ENCODE measurements at regions not wholly inside any gene's neighbourhood (a gene's known extent, or its start where the extent isn't known, plus 50 kb on each side); places are given as distances from the start of the nearest gene placed in this dataset.

DNA sequence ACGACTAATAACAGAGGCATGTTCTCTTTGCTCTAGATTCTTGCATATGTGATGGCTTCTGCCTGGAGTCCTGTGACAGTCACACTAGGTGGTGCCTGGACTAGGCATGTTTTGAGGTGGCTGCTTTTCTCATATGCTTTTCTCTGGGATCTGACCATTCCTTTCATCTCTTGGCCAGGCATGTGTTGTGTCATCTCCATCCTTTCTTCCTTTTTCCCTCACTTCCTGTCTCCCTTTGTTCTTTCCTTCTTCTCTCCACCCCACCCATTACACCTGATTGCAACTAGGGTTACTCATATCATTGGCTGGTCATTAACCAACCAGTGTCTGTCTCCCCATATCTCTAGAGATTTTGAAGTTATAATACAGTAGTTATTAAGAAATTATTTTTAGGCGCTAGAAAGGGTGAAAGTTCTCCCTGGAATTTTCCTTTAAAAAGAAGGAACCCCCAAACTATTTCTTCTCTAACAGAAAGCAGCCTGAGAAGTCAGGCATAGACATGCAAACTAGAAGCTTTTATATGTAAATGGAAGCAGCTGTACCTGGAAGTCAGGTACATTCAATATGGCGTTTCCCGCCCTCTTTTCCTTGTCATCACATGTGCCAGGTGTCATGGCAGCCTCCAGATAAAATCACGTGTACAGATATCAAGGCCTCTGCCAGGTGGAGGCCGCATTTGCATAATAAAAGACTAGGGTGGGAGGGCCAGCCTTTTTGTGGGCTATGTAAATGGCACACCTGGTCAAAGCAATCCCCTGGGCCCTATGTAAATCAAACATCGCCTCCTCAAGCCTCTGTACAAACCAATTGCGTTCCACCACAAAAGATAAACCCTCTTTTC, 220.4 kb upstream of the MEX3C start:
- peak overlapping the region; percentile 16; the same call in 1 of the 2 replicates for H3K4me2 ChIP-seq (ENCODE audit: low read length)
- ChIA-PET CTCF (ENCODE audit: unreplicated experiment) (no interaction called here), POLR2A (no interaction called here)
- H3K9me2 ChIP-seq (ENCODE audit: insufficient read depth, low read length): no peaks in the 10 kb centered on the region
- peak overlapping the region; percentile 50; the same call in 1 of the 2 replicates for H2AFZ ChIP-seq (ENCODE audit: low read length)
- DNase-seq (ENCODE audit: low spot score): peak; percentile 48
- intact Hi-C loops (cut with micrococcal nuclease; ENCODE audit: unreplicated experiment): no loop called here
- no peaks in the 10 kb centered on the region for H3K9me3 ChIP-seq (ENCODE audit: low read length)
- TF ChIP-seq EZH2phosphoT487 (IDR thresholded peaks at IDR 0.05; ENCODE audit: borderline replicate concordance, low read depth, low read length): no peak
- TF ChIP-seq, protein P1, sequence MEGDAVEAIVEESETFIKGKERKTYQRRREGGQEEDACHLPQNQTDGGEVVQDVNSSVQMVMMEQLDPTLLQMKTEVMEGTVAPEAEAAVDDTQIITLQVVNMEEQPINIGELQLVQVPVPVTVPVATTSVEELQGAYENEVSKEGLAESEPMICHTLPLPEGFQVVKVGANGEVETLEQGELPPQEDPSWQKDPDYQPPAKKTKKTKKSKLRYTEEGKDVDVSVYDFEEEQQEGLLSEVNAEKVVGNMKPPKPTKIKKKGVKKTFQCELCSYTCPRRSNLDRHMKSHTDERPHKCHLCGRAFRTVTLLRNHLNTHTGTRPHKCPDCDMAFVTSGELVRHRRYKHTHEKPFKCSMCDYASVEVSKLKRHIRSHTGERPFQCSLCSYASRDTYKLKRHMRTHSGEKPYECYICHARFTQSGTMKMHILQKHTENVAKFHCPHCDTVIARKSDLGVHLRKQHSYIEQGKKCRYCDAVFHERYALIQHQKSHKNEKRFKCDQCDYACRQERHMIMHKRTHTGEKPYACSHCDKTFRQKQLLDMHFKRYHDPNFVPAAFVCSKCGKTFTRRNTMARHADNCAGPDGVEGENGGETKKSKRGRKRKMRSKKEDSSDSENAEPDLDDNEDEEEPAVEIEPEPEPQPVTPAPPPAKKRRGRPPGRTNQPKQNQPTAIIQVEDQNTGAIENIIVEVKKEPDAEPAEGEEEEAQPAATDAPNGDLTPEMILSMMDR (conservative IDR thresholded peaks at IDR 0.05; ENCODE audit: low read length): no peak
- H3K36me3 ChIP-seq (ENCODE audit: insufficient read depth, low read length): no peaks in the 10 kb centered on the region
- BruUV-seq (replicated peaks): no TSS peak
- H3K4me3 ChIP-seq (ENCODE audit: low read depth, low read length, poor library complexity, severe bottlenecking): peak overlapping the region; percentile 16
- H4K20me1 ChIP-seq (ENCODE audit: insufficient read depth, low read length): no peaks in the 10 kb centered on the region
- H3K4me1 ChIP-seq (ENCODE audit: insufficient read depth, low read length, poor library complexity, severe bottlenecking): peaks cover 15% of the 10 kb centered on the region
- H3K79me2 ChIP-seq (ENCODE audit: insufficient read depth, low read depth, low read length): no peaks in the 10 kb centered on the region
- H3K27ac ChIP-seq (ENCODE audit: low read depth, low read length, poor library complexity, severe bottlenecking): no peak overlapping the region

DNA sequence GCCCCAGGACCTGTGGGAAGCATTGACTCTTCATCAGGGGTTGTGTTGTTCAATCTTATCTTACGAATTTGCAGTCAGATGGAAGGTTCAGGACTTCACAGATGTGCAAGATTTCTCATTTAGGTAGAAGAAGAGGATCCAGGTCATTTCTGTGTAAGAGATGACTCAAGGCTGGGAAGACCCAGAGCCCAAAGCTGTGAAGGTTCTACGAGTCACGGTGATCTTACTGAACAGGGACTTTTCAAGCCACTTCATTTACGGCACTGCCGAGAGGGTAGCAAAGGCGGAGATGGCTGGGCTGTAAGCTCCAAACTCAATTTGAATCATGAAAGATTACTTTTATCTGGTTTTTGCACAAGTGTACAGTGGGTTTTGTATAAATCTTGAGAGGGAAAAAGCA, 228.0 kb upstream of the MEX3C start:
- TF ChIP-seq, protein P1 (conservative IDR thresholded peaks at IDR 0.05; ENCODE audit: low read length): no peak
- TF ChIP-seq EZH2phosphoT487 (IDR thresholded peaks at IDR 0.05; ENCODE audit: borderline replicate concordance, low read depth, low read length): no peak
- POLR2A ChIA-PET: no interaction called here
- intact Hi-C loops (cut with micrococcal nuclease; ENCODE audit: unreplicated experiment): no loop called here
- Histone ChIP-seq H3K27ac (ENCODE audit: low read depth, low read length, poor library complexity, severe bottlenecking) (no peak overlapping the region), H3K36me3 (ENCODE audit: insufficient read depth, low read length) (no peaks in the 10 kb centered on the region), H3K4me3 (ENCODE audit: low read depth, low read length, poor library complexity, severe bottlenecking) (no peak overlapping the region), H3K4me2 (ENCODE audit: low read length) (no peak overlapping the region; the same call in 1 of the 2 replicates), H3K4me1 (ENCODE audit: insufficient read depth, low read length, poor library complexity, severe bottlenecking) (peaks cover 5% of the 10 kb centered on the region), H3K9me3 (ENCODE audit: low read length) (no peaks in the 10 kb centered on the region), H3K79me2 (ENCODE audit: insufficient read depth, low read depth, low read length) (no peaks in the 10 kb centered on the region), H2AFZ (ENCODE audit: low read length) (peak overlapping the region; percentile 87), H3K9me2 (ENCODE audit: insufficient read depth, low read length) (no peaks in the 10 kb centered on the region), H4K20me1 (ENCODE audit: insufficient read depth, low read length) (no peaks in the 10 kb centered on the region)
- DNase-seq (ENCODE audit: low spot score): no peak
- CTCF ChIA-PET (ENCODE audit: unreplicated experiment): no interaction called here
- no TSS peak for BruUV-seq (replicated peaks)

DNA sequence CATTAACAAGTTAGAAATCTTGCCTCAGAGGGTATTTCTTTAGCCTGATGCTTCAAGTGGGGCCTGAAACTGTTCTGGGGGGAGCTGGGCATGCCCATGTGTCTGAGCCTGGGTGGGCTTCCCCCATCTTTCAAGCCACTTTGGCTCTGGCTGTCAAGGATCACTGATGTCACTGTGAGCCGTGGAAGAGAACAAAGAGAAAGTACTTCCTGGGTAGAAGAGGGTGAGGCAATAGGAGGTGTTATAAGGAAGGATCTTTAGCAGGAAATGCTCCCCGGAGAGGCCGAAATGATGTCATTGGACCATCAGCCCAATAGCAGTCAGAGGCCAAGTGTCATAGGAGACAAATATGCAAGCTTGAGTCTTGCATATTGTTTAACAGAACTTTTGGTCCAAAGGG, 228.4 kb upstream of the MEX3C start:
- H3K9me2 ChIP-seq (ENCODE audit: insufficient read depth, low read length): no peaks in the 10 kb centered on the region
- BruUV-seq (replicated peaks): no TSS peak

More for the DNA sequence above, 228.4 kb upstream of the MEX3C start:
- intact Hi-C loops (cut with micrococcal nuclease; ENCODE audit: unreplicated experiment): no loop called here
- CTCF ChIA-PET (ENCODE audit: unreplicated experiment): no interaction called here
- Histone ChIP-seq H3K9me3 (ENCODE audit: low read length) (no peaks in the 10 kb centered on the region), H2AFZ (ENCODE audit: low read length) (peak overlapping the region; percentile 87), H3K4me1 (ENCODE audit: insufficient read depth, low read length, poor library complexity, severe bottlenecking) (peaks cover 5% of the 10 kb centered on the region), H3K4me3 (ENCODE audit: low read depth, low read length, poor library complexity, severe bottlenecking) (no peak overlapping the region), H3K4me2 (ENCODE audit: low read length) (no peak overlapping the region; the same call in 1 of the 2 replicates), H4K20me1 (ENCODE audit: insufficient read depth, low read length) (no peaks in the 10 kb centered on the region), H3K79me2 (ENCODE audit: insufficient read depth, low read depth, low read length) (no peaks in the 10 kb centered on the region), H3K36me3 (ENCODE audit: insufficient read depth, low read length) (no peaks in the 10 kb centered on the region), H3K27ac (ENCODE audit: low read depth, low read length, poor library complexity, severe bottlenecking) (no peak overlapping the region)
- POLR2A ChIA-PET: no interaction called here
- TF ChIP-seq, protein P1 (conservative IDR thresholded peaks at IDR 0.05; ENCODE audit: low read length): no peak
- no peak for TF ChIP-seq EZH2phosphoT487 (IDR thresholded peaks at IDR 0.05; ENCODE audit: borderline replicate concordance, low read depth, low read length)
- DNase-seq (ENCODE audit: low spot score): no peak

Measured in OCI-LY7 (cell line).